ENCODE measurements at regions not wholly inside any gene's neighbourhood (a gene's known extent, or its start where the extent isn't known, plus 50 kb on each side); places are given as distances from the start of the nearest gene placed in this dataset.
"Not testable (repeated sequence)": the region's sequence is repeated elsewhere in the genome, so short reads cannot be mapped to it uniquely, and the experiment has no call there.

- TF ChIP-seq, protein P1, sequence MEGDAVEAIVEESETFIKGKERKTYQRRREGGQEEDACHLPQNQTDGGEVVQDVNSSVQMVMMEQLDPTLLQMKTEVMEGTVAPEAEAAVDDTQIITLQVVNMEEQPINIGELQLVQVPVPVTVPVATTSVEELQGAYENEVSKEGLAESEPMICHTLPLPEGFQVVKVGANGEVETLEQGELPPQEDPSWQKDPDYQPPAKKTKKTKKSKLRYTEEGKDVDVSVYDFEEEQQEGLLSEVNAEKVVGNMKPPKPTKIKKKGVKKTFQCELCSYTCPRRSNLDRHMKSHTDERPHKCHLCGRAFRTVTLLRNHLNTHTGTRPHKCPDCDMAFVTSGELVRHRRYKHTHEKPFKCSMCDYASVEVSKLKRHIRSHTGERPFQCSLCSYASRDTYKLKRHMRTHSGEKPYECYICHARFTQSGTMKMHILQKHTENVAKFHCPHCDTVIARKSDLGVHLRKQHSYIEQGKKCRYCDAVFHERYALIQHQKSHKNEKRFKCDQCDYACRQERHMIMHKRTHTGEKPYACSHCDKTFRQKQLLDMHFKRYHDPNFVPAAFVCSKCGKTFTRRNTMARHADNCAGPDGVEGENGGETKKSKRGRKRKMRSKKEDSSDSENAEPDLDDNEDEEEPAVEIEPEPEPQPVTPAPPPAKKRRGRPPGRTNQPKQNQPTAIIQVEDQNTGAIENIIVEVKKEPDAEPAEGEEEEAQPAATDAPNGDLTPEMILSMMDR (IDR thresholded peaks at IDR 0.05), result not testable (repeated sequence)
- TF ChIP-seq EP300, POLR2A (IDR thresholded peaks at IDR 0.05): not testable (repeated sequence)
Observed at GRCh38 chr7:150047772-150048171, 174.0 kb downstream of the ATP6V0E2 start.
